Gastrocnemius medialis (tissue), 4 donors: ENCODE measurements at regions not wholly inside any gene's neighbourhood (a gene's known extent, or its start where the extent isn't known, plus 50 kb on each side); places are given as distances from the start of the nearest gene placed in this dataset.

Experiments
- ATAC-seq, 2 donors: fragments of 150-250 bp; one replicate each; pipeline ENCODE4 v1.9.1; 2016
- DNase-seq, 2 donors: peaks; one replicate each; pipeline ENCODE4 v3.0.0-alpha.2; 2019
- H3K27ac ChIP-seq, 4 donors: fragments of 200-600 bp; sonication (generic); 1 replicate in 1 of 4; 2 replicates in 3 of 4; pipeline ENCODE4 v1.5.1; 2016 to 2018; ENCODE audit warnings: mild to moderate bottlenecking in 2 of 4, moderate library complexity in 1 of 4
- H3K27me3 ChIP-seq, 3 donors: fragments of 200-600 bp; sonication (generic) in 2 of 3; 1 replicate in 1 of 3; 2 replicates in 2 of 3; pipeline versions ENCODE4 v1.5.1 to v1.6.0; 2016 to 2019; ENCODE audit warnings: mild to moderate bottlenecking in 1 of 3, moderate library complexity in 1 of 3
- H3K36me3 ChIP-seq, 2 donors: fragments of 200-600 bp; sonication (generic) in 1 of 2; one replicate each; pipeline ENCODE4 v1.5.1; 2017 to 2018
- H3K4me1 ChIP-seq, 2 donors: fragments of 200-600 bp; sonication (generic) in 1 of 2; one replicate each; pipeline ENCODE4 v1.5.1; 2016 to 2017; ENCODE audit warnings: mild to moderate bottlenecking in 2 of 2
- H3K4me3 ChIP-seq, 4 donors: fragments of 200-600 bp; sonication (generic) in 3 of 4; 1 replicate in 1 of 4; 2 replicates in 3 of 4; pipeline ENCODE4 v1.5.1; 2016 to 2019; ENCODE audit warnings: mild to moderate bottlenecking in 2 of 4
- H3K9me3 ChIP-seq, 3 donors: fragments of 200-600 bp; sonication (generic) in 2 of 3; 1 replicate in 1 of 3; 2 replicates in 2 of 3; pipeline ENCODE4 v1.5.1; 2016 to 2019
- POLR2A ChIP-seq, 2 donors: fragments of 450-650 bp; IDR thresholded peaks; one replicate each; pipeline ENCODE4 v1.6.1; 2017; ENCODE audit warnings: antibody characterized with exemption in 2 of 2, mild to moderate bottlenecking in 2 of 2, moderate library complexity in 2 of 2
- in situ Hi-C, 4 donors: fragments of 200-750 bp; cut with MboI; loops; one replicate each; pipeline versions ENCODE4 v1.15.0 to v1.8.0; 2017; ENCODE audit warnings: low sequenced_read_pairs in 4 of 4
- intact Hi-C: fragments of 100-400 bp; cut with DNase I; formaldehyde crosslinking; loops from one replicate; pipeline ENCODE4 v1.15.1; 2023; ENCODE audit warnings: low total_unique reads
- TF ChIP-seq, protein P1 (sequence below), 5 experiments: fragments of 450-650 bp in 3 of 5; fragments of 200-600 bp in 2 of 5; sonication (generic) in 2 of 5; IDR thresholded peaks in 4 of 5; conservative IDR thresholded peaks in 1 of 5; 1 replicate in 4 of 5; 2 replicates in 1 of 5; pipeline ENCODE4 v1.5.1; 2016 to 2019; ENCODE audit warnings: antibody characterized with exemption in 5 of 5, mild to moderate bottlenecking in 3 of 5, moderate library complexity in 3 of 5

- no peaks in the 10 kb centered on the region for H3K27me3 ChIP-seq
- H3K9me3 ChIP-seq = no peaks in the 10 kb centered on the region
- intact Hi-C loops = no loop called here
- ATAC-seq (no peak), DNase-seq (no peak)
- no peak overlapping the region for H3K27ac ChIP-seq
- no peak overlapping the region for H3K4me3 ChIP-seq
- no peaks in the 10 kb centered on the region for H3K4me1 ChIP-seq
- in situ Hi-C loops = no loop called here
- TF ChIP-seq, protein P1, sequence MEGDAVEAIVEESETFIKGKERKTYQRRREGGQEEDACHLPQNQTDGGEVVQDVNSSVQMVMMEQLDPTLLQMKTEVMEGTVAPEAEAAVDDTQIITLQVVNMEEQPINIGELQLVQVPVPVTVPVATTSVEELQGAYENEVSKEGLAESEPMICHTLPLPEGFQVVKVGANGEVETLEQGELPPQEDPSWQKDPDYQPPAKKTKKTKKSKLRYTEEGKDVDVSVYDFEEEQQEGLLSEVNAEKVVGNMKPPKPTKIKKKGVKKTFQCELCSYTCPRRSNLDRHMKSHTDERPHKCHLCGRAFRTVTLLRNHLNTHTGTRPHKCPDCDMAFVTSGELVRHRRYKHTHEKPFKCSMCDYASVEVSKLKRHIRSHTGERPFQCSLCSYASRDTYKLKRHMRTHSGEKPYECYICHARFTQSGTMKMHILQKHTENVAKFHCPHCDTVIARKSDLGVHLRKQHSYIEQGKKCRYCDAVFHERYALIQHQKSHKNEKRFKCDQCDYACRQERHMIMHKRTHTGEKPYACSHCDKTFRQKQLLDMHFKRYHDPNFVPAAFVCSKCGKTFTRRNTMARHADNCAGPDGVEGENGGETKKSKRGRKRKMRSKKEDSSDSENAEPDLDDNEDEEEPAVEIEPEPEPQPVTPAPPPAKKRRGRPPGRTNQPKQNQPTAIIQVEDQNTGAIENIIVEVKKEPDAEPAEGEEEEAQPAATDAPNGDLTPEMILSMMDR (IDR thresholded peaks at IDR 0.05 in 4 of 5, conservative IDR thresholded peaks at IDR 0.05 in 1 of 5) = no peak
- no peaks in the 10 kb centered on the region for H3K36me3 ChIP-seq
Observed at GRCh38 chr12:13686260-13686659, 295.1 kb downstream of the GRIN2B start.

- ATAC-seq (no peak), DNase-seq (no peak)
- Histone ChIP-seq H3K9me3 (no peaks in the 10 kb centered on the region), H3K4me1 (no peaks in the 10 kb centered on the region), H3K4me3 (no peak overlapping the region), H3K27me3 (no peaks in the 10 kb centered on the region), H3K27ac (no peak overlapping the region), H3K36me3 (no peaks in the 10 kb centered on the region)
- intact Hi-C loops (no loop called here), in situ Hi-C loops (no loop called here)
- TF ChIP-seq POLR2A (IDR thresholded peaks at IDR 0.05) = no peak
- TF ChIP-seq, protein P1 (IDR thresholded peaks at IDR 0.05 in 4 of 5, conservative IDR thresholded peaks at IDR 0.05 in 1 of 5) = no peak
Observed at GRCh38 chr12:13680916-13681315, 300.5 kb downstream of the GRIN2B start.

GRCh38 chr12:13676880-13677279, 304.5 kb downstream of the GRIN2B start:
- TF ChIP-seq, protein P1 (IDR thresholded peaks at IDR 0.05 in 4 of 5, conservative IDR thresholded peaks at IDR 0.05 in 1 of 5) = no peak
- TF ChIP-seq POLR2A (IDR thresholded peaks at IDR 0.05) = no peak
- no peak for ATAC-seq
- no peaks in the 10 kb centered on the region for H3K9me3 ChIP-seq
- H3K36me3 ChIP-seq = no peaks in the 10 kb centered on the region
- in situ Hi-C loops = no loop called here
- DNase-seq = no peak
- H3K4me1 ChIP-seq = no peaks in the 10 kb centered on the region
- intact Hi-C loops = no loop called here
- H3K4me3 ChIP-seq = no peak overlapping the region
- H3K27ac ChIP-seq = no peak overlapping the region
- H3K27me3 ChIP-seq = no peaks in the 10 kb centered on the region

GRCh38 chr12:13670285-13670866, 311.0 kb downstream of the GRIN2B start:
- Histone ChIP-seq H3K4me3 (no peak overlapping the region), H3K36me3 (no peaks in the 10 kb centered on the region), H3K4me1 (no peaks in the 10 kb centered on the region), H3K27me3 (no peaks in the 10 kb centered on the region), H3K27ac (no peak overlapping the region), H3K9me3 (no peaks in the 10 kb centered on the region)
- in situ Hi-C loops (no loop called here), intact Hi-C loops (no loop called here)
- TF ChIP-seq POLR2A (IDR thresholded peaks at IDR 0.05) = no peak
- TF ChIP-seq, protein P1 (IDR thresholded peaks at IDR 0.05 in 4 of 5, conservative IDR thresholded peaks at IDR 0.05 in 1 of 5) = no peak
- no peak for ATAC-seq
- no peak for DNase-seq

DNA sequence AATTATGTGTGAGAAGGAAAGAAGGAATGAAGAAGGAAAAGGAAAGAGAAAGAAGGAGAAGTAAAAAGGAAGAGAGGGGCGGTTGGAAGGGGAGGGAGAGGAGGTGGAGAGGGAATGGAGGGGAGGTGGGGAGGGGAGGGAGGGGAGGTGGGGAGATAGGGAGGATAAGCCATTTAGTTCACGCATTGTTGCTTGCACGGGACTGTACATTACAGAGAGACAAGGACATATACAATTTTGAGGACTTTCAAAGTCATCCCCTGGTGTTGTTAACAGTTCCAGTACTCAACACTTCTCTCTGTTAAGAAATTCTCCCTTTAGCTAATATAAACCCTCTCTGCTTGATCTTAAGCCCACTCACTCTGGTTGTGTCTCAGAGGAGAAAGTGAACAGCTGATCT, 312.5 kb downstream of the GRIN2B start:
- TF ChIP-seq POLR2A (IDR thresholded peaks at IDR 0.05) = no peak
- TF ChIP-seq, protein P1 (IDR thresholded peaks at IDR 0.05 in 4 of 5, conservative IDR thresholded peaks at IDR 0.05 in 1 of 5) = no peak
- in situ Hi-C loops = no loop called here
- Histone ChIP-seq H3K27ac (no peak overlapping the region), H3K36me3 (no peaks in the 10 kb centered on the region), H3K4me1 (no peaks in the 10 kb centered on the region), H3K27me3 (no peaks in the 10 kb centered on the region), H3K9me3 (no peaks in the 10 kb centered on the region), H3K4me3 (no peak overlapping the region)
- ATAC-seq (no peak), DNase-seq (no peak)
- intact Hi-C loops = loop anchor here (10.0 kb wide), 1 partner anchor 394 kb away; no protein-coding TSS in a partner anchor
